Right renal cortex interstitium (tissue), 3 donors: ENCODE measurements at regions not wholly inside any gene's neighbourhood (a gene's known extent, or its start where the extent isn't known, plus 50 kb on each side); places are given as distances from the start of the nearest gene placed in this dataset.
"Not testable (repeated sequence)": the region's sequence is repeated elsewhere in the genome, so short reads cannot be mapped to it uniquely, and the experiment has no call there.

ENCODE experiments used
- DNase-seq, 3 donors: peaks; one replicate each; pipeline ENCODE4 v3.0.0-alpha.2; 2013; ENCODE audit warnings: low read depth in 3 of 3, low spot score in 2 of 3

DNA sequence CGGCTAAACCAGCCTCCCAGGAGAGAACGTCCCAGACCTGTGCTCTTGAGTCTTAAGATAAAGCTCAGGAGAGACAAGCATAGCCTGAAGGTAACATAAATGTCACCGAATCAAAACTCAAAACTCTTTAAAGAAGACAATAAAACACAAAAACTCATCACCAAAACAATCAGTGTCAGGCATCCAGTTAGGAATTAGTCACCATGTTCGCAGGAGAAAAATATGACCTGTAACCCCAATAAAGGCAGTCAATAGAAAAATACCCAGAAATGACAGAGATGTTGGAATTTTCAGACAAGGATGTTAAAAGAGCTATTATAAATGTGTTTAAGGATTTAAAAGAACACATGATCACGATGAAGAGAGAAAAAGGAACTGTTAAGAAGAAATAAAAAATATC, 352.4 kb downstream of the BRD1 start:
- DNase-seq: no peak

DNA sequence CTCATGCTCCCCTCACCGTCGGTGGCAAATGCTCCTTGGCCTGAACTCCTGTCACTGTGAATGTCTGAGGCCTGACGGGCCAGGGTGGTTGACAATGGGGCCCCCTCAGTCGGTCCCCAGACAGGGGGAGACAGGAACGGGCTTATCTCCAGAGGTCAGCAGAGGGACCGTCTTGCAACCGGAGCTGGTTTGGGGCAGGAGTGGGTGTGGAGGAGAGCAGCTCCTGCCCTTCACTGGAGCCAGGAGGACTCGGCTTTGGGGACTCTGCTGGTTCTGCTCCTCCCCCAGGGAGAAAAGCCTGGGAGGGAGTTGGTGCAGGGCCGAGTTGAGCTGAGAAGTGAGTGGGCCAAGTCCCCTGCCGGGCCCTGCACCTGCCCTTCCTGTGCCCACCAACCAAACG, 354.4 kb downstream of the BRD1 start:
- DNase-seq: no peak

DNA sequence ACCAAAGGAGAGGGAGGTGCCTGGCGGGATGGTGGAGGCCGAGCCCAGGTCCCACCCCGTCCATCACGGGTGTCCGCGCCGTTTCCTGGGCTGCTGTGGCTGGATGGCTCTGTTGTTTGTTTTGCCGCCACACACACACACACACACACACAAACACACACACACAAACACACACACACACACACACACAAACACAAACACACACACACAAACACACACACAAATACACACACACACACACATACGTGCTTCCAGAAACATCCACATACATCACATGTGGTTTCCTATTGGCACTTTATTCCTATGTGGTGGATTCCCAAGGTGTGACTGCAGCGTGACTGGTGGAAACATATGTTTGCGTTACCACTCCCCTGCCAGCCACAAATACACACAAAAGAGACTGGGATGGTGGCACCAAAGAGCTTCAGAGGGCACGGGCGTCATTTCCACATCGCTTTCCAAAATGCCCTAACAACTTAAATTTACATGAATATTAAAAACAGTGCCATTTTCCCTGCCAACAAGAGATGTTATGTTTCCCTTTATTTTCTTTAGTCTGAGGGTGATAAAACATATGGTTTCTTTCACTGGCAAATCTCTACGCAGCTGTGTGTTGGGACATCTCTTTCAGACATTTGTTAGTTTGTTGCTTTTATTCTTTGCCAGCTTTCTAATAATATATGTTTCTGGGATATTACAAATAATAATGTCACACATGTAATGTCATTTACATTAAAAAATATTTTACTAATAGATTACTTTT, 356.8 kb downstream of the BRD1 start:
- no peak for DNase-seq

GRCh38 chr22:49469896-49470740, 357.6 kb downstream of the BRD1 start:
- DNase-seq: no peak

DNA sequence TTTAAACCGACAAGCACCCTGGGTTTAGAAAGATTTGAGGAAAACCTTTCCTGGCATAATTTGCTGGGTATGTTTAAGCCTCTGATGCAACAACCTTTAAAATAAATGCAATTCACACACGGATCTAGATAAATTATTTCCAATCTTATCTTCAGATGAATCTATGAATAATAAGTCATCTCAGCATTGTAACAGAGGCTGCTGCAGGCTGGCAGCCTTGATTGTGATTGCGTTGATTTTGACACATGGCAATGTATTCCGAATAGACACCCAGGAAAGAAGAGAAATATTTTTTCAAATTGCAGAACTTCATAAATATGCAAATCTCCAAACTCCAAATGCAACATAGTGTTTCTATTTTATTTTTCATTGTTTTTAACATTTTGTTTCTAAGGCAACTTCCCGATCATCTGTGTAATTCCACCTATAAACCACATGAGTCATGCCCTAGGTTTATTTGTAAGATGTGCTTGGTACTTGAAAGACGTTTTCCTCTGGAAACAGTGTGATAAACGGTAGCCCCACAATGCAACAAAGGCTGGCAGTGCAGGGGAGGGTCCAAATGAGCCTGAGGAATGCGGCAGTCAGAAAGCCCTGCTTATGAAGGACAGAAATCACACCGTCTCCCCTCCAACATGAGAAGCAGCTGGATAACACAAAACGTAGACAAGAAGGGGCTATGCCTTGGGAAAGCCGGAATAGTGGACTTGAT, 359.0 kb downstream of the BRD1 start:
- DNase-seq: no peak

- no peak for DNase-seq
Measured at GRCh38 chr22:49466878-49467595, 360.6 kb downstream of the BRD1 start.

- DNase-seq: no peak
Measured at GRCh38 chr22:49464037-49464436, 363.6 kb downstream of the BRD1 start.

DNA sequence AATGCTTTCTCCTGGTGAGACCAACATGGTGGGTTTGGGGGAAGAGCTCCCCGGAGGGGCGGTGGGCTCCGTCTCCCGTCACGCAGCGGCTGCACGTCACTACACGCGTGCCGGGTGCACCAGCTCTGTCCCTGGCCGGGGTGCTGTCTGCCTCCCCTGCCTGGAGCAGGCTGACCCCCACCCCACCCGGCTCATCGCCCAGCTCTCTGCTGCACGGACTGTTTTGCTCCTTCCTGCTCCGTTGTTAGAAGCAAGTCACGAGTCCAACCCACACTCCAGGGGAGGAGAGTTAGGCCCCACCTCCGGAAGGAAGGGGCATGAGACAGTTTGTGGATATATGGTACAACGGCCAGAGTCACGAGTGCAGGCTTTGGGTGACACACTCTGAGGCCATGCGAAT, 364.9 kb downstream of the BRD1 start:
- DNase-seq: no peak

DNA sequence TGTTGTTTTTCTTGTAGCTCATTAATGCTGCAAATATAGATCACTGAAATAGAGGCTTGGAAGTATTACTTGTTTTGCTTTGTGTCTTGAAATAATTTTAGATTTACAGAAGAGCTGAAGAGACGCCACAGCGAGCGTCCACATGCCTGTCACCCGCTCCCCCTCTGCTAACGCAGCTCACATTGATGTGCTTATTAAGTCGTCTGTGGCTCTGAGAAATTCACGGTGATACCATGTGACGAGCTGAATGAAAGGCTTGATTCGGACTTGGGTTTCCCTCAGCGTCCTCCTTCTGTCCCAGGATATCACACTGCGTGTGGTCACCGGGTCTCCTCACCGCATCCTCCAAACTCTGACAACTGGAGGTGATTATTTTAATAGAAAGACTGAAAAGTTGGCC, 365.4 kb downstream of the BRD1 start:
- no peak for DNase-seq

DNA sequence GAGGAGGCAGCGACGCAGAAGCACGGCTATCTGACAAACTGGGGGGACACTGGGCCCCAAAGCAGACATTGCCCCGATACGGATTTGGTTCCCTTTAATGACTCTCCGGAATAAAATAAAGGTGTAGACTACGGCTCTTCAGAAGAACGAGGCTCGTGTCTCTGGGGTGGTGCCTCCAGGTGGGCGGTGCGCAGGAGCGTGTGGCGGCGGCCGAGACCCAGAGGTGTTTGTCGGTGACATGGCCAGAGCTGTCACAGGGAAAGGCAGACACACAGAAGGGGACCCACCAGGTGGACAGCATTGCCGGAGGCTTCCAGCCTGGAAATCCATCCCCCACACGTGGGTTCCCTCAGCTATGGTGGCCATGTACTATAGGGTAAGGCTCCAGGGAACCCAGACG, 366.0 kb downstream of the BRD1 start:
- DNase-seq: no peak

GRCh38 chr22:49460592-49461281, 366.9 kb downstream of the BRD1 start:
- peak in 2 of 3 donors; percentile 23 to 50 for DNase-seq

DNA sequence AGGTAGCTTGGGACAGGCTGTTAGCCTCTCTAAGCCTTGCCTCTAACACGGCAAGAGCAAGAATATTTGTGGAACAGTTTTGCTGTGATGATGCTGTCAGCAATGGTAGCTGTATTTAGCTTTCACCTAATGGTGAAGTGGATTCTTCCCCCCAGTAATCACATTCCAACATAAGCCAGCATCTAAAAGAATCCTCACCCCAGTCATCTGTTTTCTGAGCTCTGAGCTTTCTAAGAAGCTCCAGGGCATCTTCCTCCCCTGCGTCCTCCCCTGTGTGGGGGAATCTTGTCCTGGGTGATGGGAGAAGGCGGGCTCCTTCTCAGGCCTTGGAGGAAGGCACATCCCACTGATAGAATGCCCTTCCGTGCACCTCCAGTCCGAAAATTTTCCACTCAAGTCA, 367.6 kb downstream of the BRD1 start:
- DNase-seq: no peak

DNA sequence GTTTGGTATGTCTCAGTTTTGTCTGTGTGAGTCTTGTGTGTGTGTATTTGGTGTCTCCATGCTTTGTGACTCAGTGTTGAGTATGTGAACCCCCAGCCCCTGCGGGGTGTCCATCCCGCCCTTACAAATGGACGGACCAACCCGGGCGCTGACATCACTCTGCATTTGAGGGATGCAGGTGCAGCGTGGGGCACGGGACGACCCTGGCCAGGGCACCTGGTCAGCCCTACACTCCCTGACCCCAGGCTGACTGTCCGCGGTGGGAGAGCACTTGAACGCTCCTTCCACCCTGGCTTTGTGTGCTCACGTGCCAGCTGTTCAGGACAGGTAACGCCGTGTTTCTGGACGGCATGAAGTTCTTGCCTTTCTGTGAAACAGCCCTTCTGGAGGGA, 369.0 kb downstream of the BRD1 start:
- no peak for DNase-seq

- DNase-seq: no peak
Measured at GRCh38 chr22:49457946-49458707, 369.5 kb downstream of the BRD1 start.

DNA sequence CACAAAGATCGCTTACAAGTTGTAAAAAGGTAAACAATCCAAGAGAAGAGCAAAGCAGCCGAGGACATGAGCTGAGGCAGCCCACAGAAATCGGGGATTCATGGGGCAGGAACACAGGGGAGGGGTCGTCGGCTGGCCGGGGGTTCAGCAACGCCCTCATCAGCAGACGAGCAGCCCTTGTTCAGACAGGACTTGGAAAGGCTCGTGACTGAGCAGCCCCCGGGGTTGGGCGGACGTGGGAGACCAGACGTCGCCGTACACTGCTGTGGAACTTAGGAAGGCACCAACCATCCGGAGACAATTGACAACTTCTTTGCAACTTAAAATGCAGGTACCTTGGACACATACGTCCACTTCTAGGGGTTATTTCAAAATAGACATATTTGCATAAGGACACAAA, 370.5 kb downstream of the BRD1 start:
- DNase-seq: no peak

- no peak for DNase-seq
Measured at GRCh38 chr22:49455595-49455994, 372.1 kb downstream of the BRD1 start.

GRCh38 chr22:49454726-49455125, 372.9 kb downstream of the BRD1 start:
- no peak for DNase-seq

GRCh38 chr22:49453771-49454170, 373.9 kb downstream of the BRD1 start:
- no peak for DNase-seq

- DNase-seq: not testable (repeated sequence)
Measured at GRCh38 chr22:49453019-49453418, 374.7 kb downstream of the BRD1 start.
